ENCODE measurements at regions not wholly inside any gene's neighbourhood (a gene's known extent, or its start where the extent isn't known, plus 50 kb on each side); places are given as distances from the start of the nearest gene placed in this dataset.

GRCh38 chr1:208637181-208637580 is 393.0 kb upstream of the PLXNA2 start:
- no peak for DNase-seq (ENCODE audit: low read depth, low spot score)

DNA sequence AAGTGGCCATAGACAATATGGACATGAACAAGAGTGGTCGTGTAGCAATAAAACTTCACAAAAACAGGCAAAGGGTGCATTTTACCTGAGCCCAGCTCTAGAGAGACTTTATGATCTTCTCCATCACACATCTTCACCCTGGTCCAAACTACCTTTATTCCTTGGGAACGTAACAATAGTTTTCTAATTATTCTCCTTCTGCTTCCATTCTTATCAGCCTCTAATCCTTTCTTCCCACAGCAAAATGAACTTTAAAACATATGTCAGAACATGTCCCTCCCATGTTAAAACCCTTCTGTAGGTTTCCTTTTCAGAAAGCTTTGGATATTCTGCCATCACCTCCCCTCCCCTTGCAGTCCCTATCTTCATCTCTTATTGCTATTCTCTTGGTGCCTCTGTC is 395.2 kb upstream of the PLXNA2 start:
- no peak for DNase-seq (ENCODE audit: low read depth, low spot score)

DNA sequence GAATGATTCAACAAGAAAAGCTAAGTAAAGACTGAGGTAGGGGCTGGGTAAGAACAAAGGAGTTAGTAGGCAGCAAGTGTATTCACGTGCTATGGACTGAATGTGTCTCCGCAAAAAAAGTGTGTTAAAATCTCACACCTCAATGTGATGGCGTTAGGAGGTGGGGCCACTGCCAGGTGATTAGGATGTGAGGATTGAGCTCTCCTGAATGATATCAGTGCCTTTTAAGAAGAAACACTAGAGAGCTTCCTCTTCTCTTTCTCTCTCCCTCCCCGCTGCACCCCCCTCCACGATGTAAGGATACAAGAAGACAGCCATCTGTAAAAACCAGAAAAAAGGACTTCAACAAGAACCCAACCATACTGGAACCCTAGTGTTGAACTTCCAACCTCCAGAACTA is 396.1 kb upstream of the PLXNA2 start:
- DNase-seq (ENCODE audit: low read depth, low spot score), result no peak

DNA sequence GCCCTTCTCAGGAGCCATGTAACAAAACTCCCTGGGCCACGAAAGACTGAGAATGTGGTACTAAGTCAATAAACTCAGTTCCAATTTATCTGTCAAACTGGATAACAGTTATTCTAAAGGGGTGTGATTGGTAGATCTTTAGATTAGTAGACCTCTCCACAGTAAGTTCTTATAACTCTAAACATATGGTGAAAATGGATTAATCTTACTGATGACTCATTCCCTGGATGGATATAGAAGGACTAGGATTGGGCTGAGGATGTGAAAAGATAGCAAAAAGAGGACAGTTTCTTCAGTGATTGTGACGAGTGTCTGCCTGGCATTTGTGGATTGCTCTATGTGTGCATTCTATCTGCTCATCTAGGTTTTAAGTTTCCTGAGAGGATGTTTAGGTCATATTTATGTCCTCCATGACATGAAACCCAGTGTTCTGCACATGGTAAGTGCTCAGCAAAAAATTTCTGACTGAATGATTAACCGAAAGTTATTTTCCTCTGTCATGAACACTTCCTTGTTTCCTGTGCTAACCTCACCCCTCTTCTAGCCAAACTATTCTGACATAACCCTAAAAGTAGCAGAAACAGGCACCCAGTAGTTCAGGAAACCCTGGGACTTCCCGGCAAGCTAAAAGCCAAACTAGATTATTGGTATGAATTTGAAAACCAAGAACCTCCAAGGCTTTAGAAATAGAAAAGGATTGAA is 397.5 kb upstream of the PLXNA2 start:
- DNase-seq (ENCODE audit: low read depth, low spot score), result no peak

DNA sequence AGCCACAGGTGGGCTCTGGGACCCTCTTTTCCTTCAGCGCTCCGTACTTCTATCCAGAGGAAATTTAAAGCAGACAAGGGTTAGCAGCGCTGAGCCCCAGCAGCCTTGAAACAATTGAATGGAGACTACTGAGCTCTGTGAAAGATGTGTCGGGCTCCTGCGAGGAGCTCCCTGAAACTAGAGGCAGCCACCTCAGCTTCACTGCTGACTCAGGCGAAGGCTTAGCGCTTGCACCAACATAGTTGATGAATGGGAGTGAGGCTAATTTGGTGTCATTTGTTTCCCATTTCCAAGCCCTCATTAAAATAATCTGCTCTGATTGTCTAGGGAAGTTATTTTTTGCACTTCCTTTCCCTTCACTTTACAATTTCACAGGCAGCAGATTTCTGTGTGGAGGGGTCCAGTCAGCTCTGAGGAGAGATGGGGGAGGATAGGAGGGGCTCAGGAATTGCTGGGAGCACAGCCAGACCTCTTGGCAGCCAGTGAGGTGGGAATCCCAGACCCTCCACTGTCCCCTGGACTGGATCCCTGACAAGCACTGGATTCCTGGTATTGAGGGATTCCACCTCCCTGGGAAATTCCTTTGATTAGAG is 398.9 kb upstream of the PLXNA2 start:
- no peak for DNase-seq (ENCODE audit: low read depth, low spot score)

- DNase-seq (ENCODE audit: low read depth, low spot score), result no peak
Observed at GRCh38 chr1:208644401-208645160, 400.4 kb upstream of the PLXNA2 start.

- no peak for DNase-seq (ENCODE audit: low read depth, low spot score)
Observed at GRCh38 chr1:208646431-208646830, 402.2 kb upstream of the PLXNA2 start.

GRCh38 chr1:208648146-208648545 is 404.0 kb upstream of the PLXNA2 start:
- DNase-seq (ENCODE audit: low read depth, low spot score), result no peak

- DNase-seq (ENCODE audit: low read depth, low spot score), result peak; percentile 28
Observed at GRCh38 chr1:208652296-208653160, 408.3 kb upstream of the PLXNA2 start.

- no peak for DNase-seq (ENCODE audit: low read depth, low spot score)
Observed at GRCh38 chr1:208653426-208653825, 409.2 kb upstream of the PLXNA2 start.

GRCh38 chr1:208654241-208654640 is 410.1 kb upstream of the PLXNA2 start:
- DNase-seq (ENCODE audit: low read depth, low spot score), result peak; percentile 25

GRCh38 chr1:208665936-208666335 is 421.8 kb upstream of the PLXNA2 start:
- DNase-seq (ENCODE audit: low read depth, low spot score), result no peak

- DNase-seq (ENCODE audit: low read depth, low spot score), result no peak
Observed at GRCh38 chr1:208668991-208669390, 424.8 kb upstream of the PLXNA2 start.

DNA sequence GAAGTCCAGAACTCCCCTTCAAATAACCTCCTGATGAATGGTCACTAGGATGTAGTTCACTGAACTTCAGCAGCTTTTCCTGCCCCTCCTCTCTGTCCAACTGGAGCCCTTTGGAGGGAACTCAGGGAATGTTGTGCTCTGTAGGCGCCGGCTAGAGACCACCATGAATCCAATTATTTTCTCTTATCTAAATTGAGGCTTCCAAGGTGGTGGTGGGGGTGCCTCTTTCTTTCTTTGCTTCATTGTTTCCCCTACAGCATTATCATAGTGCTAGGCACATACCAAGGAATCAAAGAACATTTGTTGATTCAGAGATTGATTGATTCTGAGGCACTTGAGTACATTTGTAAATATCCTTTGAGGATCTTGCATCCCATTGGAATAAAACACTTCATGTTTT is 426.6 kb upstream of the PLXNA2 start:
- DNase-seq (ENCODE audit: low read depth, low spot score), result no peak

DNA sequence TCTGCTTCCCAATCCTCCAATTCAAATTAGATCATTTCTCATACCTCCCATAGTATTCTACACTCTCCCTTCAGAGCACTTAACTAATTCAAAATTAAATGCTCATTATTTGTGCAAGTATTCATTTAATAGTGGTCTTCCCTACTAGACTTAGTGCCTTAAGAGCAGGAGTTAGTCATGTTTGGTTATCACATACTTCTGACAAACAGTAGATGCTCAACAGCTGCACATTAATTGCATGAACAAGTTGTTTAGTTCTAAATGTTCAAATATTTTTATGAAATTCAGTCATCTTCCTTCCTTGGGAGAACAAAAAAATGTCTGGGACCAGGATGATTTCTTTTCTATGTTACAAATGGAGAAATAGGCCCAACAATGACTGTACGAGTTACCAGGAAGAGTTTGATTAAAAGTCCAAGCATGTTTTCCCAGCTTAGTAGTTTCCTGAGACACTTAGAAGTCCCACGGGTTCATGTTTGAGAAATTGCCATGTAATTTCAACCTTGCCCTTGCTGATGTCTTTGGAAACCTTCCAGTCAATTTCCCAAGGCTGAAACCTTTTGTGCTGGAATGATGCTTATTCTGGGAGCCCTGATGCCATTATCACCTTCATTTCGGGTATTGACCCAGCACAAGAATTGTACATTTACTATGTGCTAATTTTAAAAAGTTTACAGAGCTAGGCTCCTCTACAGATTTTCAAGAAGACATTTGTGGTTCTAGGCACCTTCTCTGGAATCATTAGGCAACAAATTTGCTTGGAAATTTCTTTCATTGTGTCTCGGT is 437.9 kb upstream of the PLXNA2 start:
- DNase-seq (ENCODE audit: low read depth, low spot score), result no peak

DNA sequence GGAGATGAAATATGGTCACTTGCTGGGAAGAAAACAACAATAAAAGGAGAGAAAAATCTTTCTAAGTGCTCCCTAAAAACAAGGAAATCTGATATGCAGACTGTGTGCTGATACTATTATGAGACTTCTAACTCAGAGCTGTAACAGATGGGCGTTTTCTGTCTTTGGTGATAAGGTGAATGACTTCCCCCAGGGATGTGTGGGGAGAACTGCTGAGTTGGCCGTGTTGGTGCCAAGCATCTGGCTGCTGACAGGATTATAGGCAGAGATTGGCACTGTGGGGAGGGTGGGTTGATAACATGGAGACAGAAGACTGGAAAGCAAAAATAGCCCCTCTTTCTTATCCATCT is 438.5 kb upstream of the PLXNA2 start:
- DNase-seq (ENCODE audit: low read depth, low spot score), result no peak

DNA sequence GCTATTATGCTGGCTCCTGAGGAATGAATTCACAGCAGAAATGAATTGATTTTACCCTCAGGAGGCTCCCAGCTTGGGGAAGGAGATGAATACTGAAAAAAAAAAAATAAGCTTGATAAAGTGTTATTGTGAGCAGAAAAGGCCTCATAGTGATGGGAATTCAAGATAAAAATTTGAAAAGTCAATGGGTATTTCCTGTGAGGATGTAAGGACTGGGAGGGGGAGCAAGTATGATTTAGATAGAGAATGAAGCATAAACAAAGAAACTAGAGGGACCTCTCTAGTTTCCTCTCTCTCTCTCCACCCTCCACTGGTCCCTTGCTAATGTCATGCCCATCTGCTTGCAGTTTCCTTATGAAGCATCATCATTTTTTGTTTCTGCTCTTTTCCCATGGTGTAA is 439.0 kb upstream of the PLXNA2 start:
- no peak for DNase-seq (ENCODE audit: low read depth, low spot score)

GRCh38 chr1:208684192-208684591 is 440.0 kb upstream of the PLXNA2 start:
- no peak for DNase-seq (ENCODE audit: low read depth, low spot score)

DNA sequence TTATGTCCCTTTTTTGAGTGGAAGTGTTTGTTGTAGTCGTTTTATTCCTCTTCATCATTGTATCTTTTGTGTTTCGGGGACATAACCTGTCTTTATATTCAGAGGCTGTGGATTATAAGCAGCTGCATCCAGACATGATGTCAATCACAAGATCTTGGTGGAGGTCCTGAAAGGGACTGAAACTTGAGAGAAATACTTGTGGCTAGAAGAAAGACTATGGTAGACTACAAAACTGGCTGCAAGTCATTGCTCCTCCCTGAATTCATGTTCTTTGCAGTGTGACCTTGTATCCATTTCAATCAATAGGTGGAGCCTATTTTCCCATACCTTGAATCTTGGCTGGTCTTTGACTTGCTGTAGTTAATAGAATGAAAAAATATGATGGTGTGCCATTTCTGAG is 442.4 kb upstream of the PLXNA2 start:
- no peak for DNase-seq (ENCODE audit: low read depth, low spot score)

- DNase-seq (ENCODE audit: low read depth, low spot score), result no peak
Observed at GRCh38 chr1:208688656-208689315, 444.6 kb upstream of the PLXNA2 start.

DNA sequence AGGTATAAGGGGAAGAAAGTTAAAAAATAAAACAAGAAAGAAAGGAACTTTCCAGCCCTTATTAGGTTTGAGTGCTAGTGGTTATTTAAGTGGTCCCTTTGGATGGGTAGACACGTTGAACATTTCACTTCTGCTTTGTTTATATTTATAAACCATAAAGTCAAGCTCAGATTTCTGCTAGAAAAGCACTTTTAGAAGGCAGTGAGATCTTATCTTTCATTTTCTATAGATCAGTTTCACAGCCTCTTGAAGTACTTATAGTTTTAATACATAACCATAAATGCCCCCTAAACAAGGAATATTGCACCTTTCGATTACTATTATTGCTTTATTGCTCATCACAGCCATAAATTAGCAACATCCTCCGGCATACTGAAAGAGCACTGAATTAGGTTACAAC is 446.8 kb upstream of the PLXNA2 start:
- DNase-seq (ENCODE audit: low read depth, low spot score), result no peak

Measured in iPS DF 19.7 (cell line).